ENCODE measurements at regions not wholly inside any gene's neighbourhood (a gene's known extent, or its start where the extent isn't known, plus 50 kb on each side); places are given as distances from the start of the nearest gene placed in this dataset.

DNA sequence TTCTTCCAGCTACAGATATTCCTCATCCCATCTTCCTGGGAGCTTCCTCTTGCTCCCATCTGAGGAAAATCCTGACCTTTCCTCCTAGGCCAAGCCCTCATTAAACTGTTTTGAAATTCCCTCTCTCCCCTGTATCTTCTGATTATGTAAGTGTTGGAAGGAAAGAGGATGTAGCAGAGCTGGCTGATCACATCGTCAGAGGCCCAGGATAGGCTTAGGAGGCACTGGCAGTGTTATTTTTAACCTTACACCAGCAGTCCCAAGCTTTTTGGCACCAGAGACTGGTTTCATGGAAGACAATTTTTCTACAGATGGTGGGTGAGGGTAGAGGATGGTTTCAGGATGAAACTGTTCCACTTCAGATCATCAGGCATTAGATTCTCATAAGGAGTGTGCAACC is 630.4 kb downstream of the EPHA4 start:
- TF ChIP-seq, protein P1, sequence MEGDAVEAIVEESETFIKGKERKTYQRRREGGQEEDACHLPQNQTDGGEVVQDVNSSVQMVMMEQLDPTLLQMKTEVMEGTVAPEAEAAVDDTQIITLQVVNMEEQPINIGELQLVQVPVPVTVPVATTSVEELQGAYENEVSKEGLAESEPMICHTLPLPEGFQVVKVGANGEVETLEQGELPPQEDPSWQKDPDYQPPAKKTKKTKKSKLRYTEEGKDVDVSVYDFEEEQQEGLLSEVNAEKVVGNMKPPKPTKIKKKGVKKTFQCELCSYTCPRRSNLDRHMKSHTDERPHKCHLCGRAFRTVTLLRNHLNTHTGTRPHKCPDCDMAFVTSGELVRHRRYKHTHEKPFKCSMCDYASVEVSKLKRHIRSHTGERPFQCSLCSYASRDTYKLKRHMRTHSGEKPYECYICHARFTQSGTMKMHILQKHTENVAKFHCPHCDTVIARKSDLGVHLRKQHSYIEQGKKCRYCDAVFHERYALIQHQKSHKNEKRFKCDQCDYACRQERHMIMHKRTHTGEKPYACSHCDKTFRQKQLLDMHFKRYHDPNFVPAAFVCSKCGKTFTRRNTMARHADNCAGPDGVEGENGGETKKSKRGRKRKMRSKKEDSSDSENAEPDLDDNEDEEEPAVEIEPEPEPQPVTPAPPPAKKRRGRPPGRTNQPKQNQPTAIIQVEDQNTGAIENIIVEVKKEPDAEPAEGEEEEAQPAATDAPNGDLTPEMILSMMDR (IDR thresholded peaks at IDR 0.05 in 4 of 5, conservative IDR thresholded peaks at IDR 0.05 in 1 of 5) = no peak
- TF ChIP-seq POLR2A (IDR thresholded peaks at IDR 0.05) = no peak

All from gastrocnemius medialis (tissue), 4 donors.